BLaER1 treated with 17β-estradiol and CSF1 and Interleukin-3, amounts not matched to agents 10 nM and 100 nM (cell line): ENCODE measurements at regions not wholly inside any gene's neighbourhood (a gene's known extent, or its start where the extent isn't known, plus 50 kb on each side); places are given as distances from the start of the nearest gene placed in this dataset.

Experiments used
- H3K27ac ChIP-seq, 11 experiments: shearing (Covaris generic); formaldehyde crosslinking; 2 replicates each; pipeline ENCODE4 v1.8.1; 2022
- H3K27me3 ChIP-seq, 11 experiments: shearing (Covaris generic); formaldehyde crosslinking; 2 replicates each; pipeline ENCODE4 v1.8.1; 2022
- H3K36me3 ChIP-seq, 11 experiments: shearing (Covaris generic); formaldehyde crosslinking; 2 replicates each; pipeline ENCODE4 v1.8.1; 2022
- H3K4me1 ChIP-seq, 10 experiments: shearing (Covaris generic); formaldehyde crosslinking; 2 replicates each; pipeline ENCODE4 v1.8.1; 2022
- H3K4me2 ChIP-seq, 11 experiments: shearing (Covaris generic); formaldehyde crosslinking; 2 replicates each; pipeline ENCODE4 v1.8.1; 2022
- H3K4me3 ChIP-seq, 10 experiments: shearing (Covaris generic); formaldehyde crosslinking; 2 replicates each; pipeline ENCODE4 v1.8.1; 2022
- H3K9ac ChIP-seq, 11 experiments: shearing (Covaris generic); formaldehyde crosslinking; 2 replicates each; pipeline ENCODE4 v1.8.1; 2022
- H3K9me3 ChIP-seq, 11 experiments: shearing (Covaris generic); formaldehyde crosslinking; replicated peaks in 1 of 11; 2 replicates each; pipeline ENCODE4 v1.8.1; 2022
- H4K20me1 ChIP-seq, 11 experiments: shearing (Covaris generic); formaldehyde crosslinking; 2 replicates each; pipeline ENCODE4 v1.8.1; 2022
- Cebpa-rat ChIP-seq, 11 experiments: shearing (Covaris generic); IDR thresholded peaks; 2 replicates each; pipeline ENCODE4 v1.8.1; 2022

- TF ChIP-seq Cebpa-rat (IDR thresholded peaks at IDR 0.05) = no peak
- Histone ChIP-seq H3K9me3 (no peaks in the 10 kb centered on the region), H3K36me3 (no peaks in the 10 kb centered on the region), H3K9ac (no peak overlapping the region), H3K27me3 (no peaks in the 10 kb centered on the region), H3K4me3 (no peak overlapping the region), H3K27ac (no peak overlapping the region), H4K20me1 (no peaks in the 10 kb centered on the region), H3K4me1 (no peaks in the 10 kb centered on the region), H3K4me2 (no peak overlapping the region)
Observed at GRCh38 chr12:5258926-5259325, 173.0 kb upstream of the NTF3 start.

- Histone ChIP-seq H3K9ac (no peak overlapping the region), H3K9me3 (no peaks in the 10 kb centered on the region), H3K4me3 (no peak overlapping the region), H3K27me3 (no peaks in the 10 kb centered on the region), H3K4me1 (no peaks in the 10 kb centered on the region), H3K36me3 (no peaks in the 10 kb centered on the region), H3K4me2 (no peak overlapping the region), H4K20me1 (no peaks in the 10 kb centered on the region), H3K27ac (no peak overlapping the region)
- no peak for TF ChIP-seq Cebpa-rat (IDR thresholded peaks at IDR 0.05)
Observed at GRCh38 chr12:5259523-5259922, 172.4 kb upstream of the NTF3 start.

- Histone ChIP-seq H3K9me3 (no peaks in the 10 kb centered on the region), H4K20me1 (no peaks in the 10 kb centered on the region), H3K27ac (no peak overlapping the region), H3K9ac (no peak overlapping the region), H3K27me3 (no peaks in the 10 kb centered on the region), H3K4me2 (no peak overlapping the region), H3K4me1 (no peaks in the 10 kb centered on the region), H3K36me3 (no peaks in the 10 kb centered on the region), H3K4me3 (no peak overlapping the region)
- TF ChIP-seq Cebpa-rat (IDR thresholded peaks at IDR 0.05) = no peak
Observed at GRCh38 chr12:5260086-5260485, 171.8 kb upstream of the NTF3 start.

GRCh38 chr12:5260591-5261086 is 171.3 kb upstream of the NTF3 start:
- Histone ChIP-seq H3K9me3 (no peaks in the 10 kb centered on the region), H3K4me3 (no peak overlapping the region), H3K27ac (no peak overlapping the region), H3K9ac (no peak overlapping the region), H3K36me3 (no peaks in the 10 kb centered on the region), H4K20me1 (no peaks in the 10 kb centered on the region), H3K27me3 (no peaks in the 10 kb centered on the region), H3K4me1 (no peaks in the 10 kb centered on the region), H3K4me2 (no peak overlapping the region)
- no peak for TF ChIP-seq Cebpa-rat (IDR thresholded peaks at IDR 0.05)

GRCh38 chr12:5262450-5262849 is 169.5 kb upstream of the NTF3 start:
- Histone ChIP-seq H3K4me2 (no peak overlapping the region), H3K4me1 (no peaks in the 10 kb centered on the region), H3K27me3 (no peaks in the 10 kb centered on the region), H4K20me1 (no peaks in the 10 kb centered on the region), H3K4me3 (no peak overlapping the region), H3K36me3 (no peaks in the 10 kb centered on the region), H3K9me3 (no peaks in the 10 kb centered on the region), H3K27ac (no peak overlapping the region), H3K9ac (no peak overlapping the region)
- no peak for TF ChIP-seq Cebpa-rat (IDR thresholded peaks at IDR 0.05)

- TF ChIP-seq Cebpa-rat (IDR thresholded peaks at IDR 0.05) = no peak
- Histone ChIP-seq H3K36me3 (no peaks in the 10 kb centered on the region), H3K9ac (no peak overlapping the region), H4K20me1 (no peaks in the 10 kb centered on the region), H3K9me3 (no peaks in the 10 kb centered on the region), H3K27me3 (no peaks in the 10 kb centered on the region), H3K4me3 (no peak overlapping the region), H3K4me2 (no peak overlapping the region), H3K27ac (no peak overlapping the region), H3K4me1 (no peaks in the 10 kb centered on the region)
Observed at GRCh38 chr12:5262885-5263284, 169.0 kb upstream of the NTF3 start.

GRCh38 chr12:5264006-5264405 is 167.9 kb upstream of the NTF3 start:
- Histone ChIP-seq H3K4me3 (no peak overlapping the region), H3K9ac (no peak overlapping the region), H3K4me2 (no peak overlapping the region), H4K20me1 (no peaks in the 10 kb centered on the region), H3K27me3 (no peaks in the 10 kb centered on the region), H3K9me3 (no peaks in the 10 kb centered on the region), H3K4me1 (no peaks in the 10 kb centered on the region), H3K27ac (no peak overlapping the region), H3K36me3 (no peaks in the 10 kb centered on the region)
- no peak for TF ChIP-seq Cebpa-rat (IDR thresholded peaks at IDR 0.05)

GRCh38 chr12:5267603-5268423 is 164.1 kb upstream of the NTF3 start:
- no peaks in the 10 kb centered on the region for H4K20me1 ChIP-seq
- H3K9me3 ChIP-seq = no peaks in the 10 kb centered on the region
- no peak overlapping the region for H3K9ac ChIP-seq
- no peak overlapping the region for H3K4me3 ChIP-seq
- H3K27me3 ChIP-seq = no peaks in the 10 kb centered on the region
- H3K4me2 ChIP-seq = no peak overlapping the region
- no peak overlapping the region for H3K27ac ChIP-seq
- TF ChIP-seq Cebpa-rat (IDR thresholded peaks at IDR 0.05) = no peak
- no peaks in the 10 kb centered on the region for H3K36me3 ChIP-seq
- peaks cover 0 to 6% (median 0%) of the 10 kb centered on the region in 10 experiments; a peak in 1 of 20 replicates for H3K4me1 ChIP-seq

- peaks cover 0 to 6% (median 0%) of the 10 kb centered on the region in 10 experiments; a peak in 1 of 20 replicates for H3K4me1 ChIP-seq
- no peak overlapping the region for H3K4me3 ChIP-seq
- no peak overlapping the region for H3K27ac ChIP-seq
- no peaks in the 10 kb centered on the region for H3K36me3 ChIP-seq
- H4K20me1 ChIP-seq = no peaks in the 10 kb centered on the region
- H3K4me2 ChIP-seq = no peak overlapping the region
- H3K27me3 ChIP-seq = no peaks in the 10 kb centered on the region
- no peak for TF ChIP-seq Cebpa-rat (IDR thresholded peaks at IDR 0.05)
- H3K9ac ChIP-seq = no peak overlapping the region
- no peaks in the 10 kb centered on the region for H3K9me3 ChIP-seq
Observed at GRCh38 chr12:5268424-5269210, 163.3 kb upstream of the NTF3 start.
